Left kidney (tissue), 1 donor: ENCODE measurements at regions not wholly inside any gene's neighbourhood (a gene's known extent, or its start where the extent isn't known, plus 50 kb on each side); places are given as distances from the start of the nearest gene placed in this dataset.

Experiments
- DNase-seq: peaks from one replicate; pipeline ENCODE4 v3.0.0-alpha.2; 2013

GRCh38 chr6:14790976-14791375, 454.9 kb upstream of the JARID2 start:
- no peak for DNase-seq

DNA sequence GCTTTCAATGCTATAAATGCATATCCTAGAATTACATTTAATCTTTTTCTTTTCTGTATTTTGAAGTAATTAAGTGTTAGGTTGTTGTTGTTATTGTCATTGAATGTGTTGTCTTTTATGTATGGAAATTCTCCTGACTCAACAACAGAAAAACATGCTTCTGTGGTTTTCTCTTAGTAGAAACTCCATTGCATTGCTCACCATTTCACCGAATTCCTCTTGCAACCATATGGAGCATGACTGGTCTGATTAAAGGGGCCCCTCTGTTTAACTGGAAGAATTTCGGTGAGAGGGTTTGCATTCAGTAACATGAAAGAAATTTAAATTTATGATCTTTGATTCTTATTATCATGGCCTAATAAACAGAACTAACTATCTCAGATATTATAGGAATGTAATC, 454.3 kb upstream of the JARID2 start:
- no peak for DNase-seq

GRCh38 chr6:14792118-14792955, 453.5 kb upstream of the JARID2 start:
- no peak for DNase-seq

DNA sequence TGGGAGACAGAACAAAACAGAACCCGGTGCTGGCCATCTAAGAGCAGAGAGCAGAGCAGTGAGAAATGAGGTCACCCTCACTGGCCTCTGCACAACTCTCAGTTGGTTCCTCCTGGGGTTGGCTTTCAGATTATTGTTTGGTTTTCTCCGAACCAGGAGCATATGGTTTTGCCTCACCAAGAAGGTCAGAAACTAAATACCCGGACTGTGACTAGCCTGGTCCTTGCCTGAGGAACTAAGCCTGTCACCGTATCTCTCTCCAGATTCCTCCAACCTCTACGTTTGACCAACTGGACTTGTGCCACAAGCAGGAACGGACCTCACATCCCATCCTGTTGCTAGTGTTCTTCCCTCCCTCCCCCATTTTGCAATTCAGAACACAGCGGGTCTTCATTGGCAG, 450.4 kb upstream of the JARID2 start:
- DNase-seq = no peak

- no peak for DNase-seq
Measured at GRCh38 chr6:14796974-14797762, 448.7 kb upstream of the JARID2 start.

GRCh38 chr6:14797875-14798593, 447.8 kb upstream of the JARID2 start:
- DNase-seq = no peak

GRCh38 chr6:14798594-14798982, 447.3 kb upstream of the JARID2 start:
- DNase-seq = no peak

DNA sequence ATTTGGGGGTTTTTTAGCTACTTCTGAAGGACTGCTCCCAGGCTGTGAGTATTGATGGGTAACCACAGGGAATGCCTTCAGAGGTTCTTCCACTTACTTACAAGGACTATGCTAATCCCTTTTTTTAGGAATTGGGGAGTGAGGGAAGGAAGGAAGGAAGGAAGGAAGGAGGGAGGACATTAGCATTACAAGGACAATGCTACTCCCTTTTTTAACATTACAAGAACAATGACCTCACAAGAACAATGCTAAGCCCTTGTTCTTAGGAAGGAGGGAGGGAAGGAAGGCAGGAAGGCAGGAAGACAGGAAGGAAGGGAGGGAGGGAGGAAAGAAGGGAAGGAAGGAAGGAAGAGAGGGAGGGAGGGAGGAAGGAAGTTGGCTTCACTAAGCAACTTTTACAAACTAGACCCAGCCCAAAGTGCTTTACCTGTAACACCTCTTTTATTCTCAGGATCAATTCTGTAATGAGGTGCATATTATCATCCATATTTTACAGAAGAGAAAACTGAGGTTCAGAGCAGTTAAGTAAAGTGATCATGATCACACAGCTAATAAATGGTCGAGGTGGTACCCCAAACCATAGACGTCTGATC, 446.8 kb upstream of the JARID2 start:
- DNase-seq = no peak

DNA sequence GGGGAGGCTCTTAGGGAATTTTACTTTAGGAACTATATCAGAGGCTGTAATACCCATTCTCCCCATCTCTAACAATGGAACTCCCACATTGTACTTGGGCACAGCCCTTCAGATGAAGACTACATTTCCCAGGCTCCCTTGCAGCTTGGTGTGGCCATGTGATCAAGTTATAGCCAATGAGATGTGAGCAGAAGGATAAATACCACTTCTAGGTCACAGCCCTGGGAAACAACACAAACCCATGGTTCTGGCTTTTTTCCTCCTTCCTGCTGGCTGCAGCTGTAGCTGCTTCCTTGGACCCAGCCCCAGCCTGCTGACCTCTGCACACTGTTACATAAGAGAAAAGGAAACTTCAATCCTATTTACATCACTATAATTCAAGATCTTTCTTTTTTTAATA, 445.9 kb upstream of the JARID2 start:
- no peak for DNase-seq

DNA sequence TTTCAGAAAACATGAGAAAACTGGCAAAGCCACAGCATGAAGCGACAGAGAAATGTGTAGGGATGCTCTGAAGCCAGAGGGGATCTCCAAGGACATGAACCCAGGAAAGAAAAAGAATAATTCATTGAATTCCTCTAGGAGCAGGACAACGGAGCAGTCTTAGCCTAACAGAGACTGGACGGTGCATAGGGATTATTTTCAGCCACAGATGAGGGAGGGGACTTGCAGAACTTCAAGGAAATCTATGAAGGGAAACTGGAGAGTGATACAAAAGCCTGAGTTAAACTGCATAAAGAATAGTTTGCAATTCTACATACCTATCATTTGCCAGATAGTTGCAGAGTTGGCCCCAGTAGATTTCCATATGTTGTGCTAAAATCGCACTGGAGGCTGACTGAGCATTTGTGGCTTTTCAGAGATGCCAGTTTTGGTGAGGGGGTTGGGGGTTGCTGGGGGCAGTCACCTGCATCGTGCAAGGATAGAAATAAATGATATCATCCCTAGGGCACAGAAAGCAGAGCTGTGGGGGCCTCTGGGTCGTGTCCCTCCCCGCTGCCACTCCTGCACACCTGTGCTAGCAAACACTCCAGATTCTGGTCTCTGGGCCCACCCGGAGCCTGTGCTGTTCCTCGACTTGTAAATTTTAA, 443.2 kb upstream of the JARID2 start:
- DNase-seq = no peak

GRCh38 chr6:14804001-14804784, 441.7 kb upstream of the JARID2 start:
- DNase-seq = no peak

- peak; percentile 65 for DNase-seq
Measured at GRCh38 chr6:14804785-14805210, 441.1 kb upstream of the JARID2 start.

DNA sequence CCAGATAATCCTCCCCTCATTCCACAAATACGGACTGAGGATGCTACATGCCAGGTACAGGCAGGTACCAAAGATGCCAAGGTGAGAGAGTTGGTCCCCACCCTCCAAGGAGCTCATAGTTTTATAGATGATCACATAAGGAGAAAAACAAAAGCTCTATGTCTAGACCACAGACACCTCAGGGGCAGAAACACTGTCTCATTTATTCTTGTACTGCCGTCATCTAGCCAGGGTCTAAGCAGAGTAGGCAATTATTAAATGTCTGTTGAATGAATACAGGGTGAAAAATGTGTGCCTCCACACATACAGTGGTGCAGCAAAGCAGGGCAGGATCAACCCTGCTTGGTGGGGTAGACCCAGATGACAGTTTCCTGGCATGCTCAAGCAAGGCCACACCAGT, 439.8 kb upstream of the JARID2 start:
- DNase-seq = no peak

- no peak for DNase-seq
Measured at GRCh38 chr6:14807130-14807529, 438.7 kb upstream of the JARID2 start.

DNA sequence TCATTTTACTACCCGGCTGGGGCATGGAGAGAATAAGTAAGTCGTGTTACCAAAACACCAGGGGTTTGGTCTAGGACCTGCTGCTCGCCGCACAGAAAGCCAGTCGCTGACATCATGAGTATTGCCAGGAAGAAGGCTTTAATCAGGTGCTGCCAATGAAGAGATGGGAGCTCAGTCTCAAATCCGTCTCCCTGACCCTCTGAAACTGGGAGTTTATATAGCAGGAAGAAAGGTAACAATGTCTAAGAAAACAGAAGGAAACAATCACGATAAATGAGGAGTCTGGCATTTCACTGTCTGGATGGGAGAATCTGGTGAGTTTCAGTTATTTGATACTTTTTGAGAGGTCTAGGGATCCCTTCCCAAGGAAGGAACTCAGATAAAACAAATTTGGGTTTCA, 437.9 kb upstream of the JARID2 start:
- DNase-seq = no peak

GRCh38 chr6:14810021-14810420, 435.8 kb upstream of the JARID2 start:
- DNase-seq = no peak

DNA sequence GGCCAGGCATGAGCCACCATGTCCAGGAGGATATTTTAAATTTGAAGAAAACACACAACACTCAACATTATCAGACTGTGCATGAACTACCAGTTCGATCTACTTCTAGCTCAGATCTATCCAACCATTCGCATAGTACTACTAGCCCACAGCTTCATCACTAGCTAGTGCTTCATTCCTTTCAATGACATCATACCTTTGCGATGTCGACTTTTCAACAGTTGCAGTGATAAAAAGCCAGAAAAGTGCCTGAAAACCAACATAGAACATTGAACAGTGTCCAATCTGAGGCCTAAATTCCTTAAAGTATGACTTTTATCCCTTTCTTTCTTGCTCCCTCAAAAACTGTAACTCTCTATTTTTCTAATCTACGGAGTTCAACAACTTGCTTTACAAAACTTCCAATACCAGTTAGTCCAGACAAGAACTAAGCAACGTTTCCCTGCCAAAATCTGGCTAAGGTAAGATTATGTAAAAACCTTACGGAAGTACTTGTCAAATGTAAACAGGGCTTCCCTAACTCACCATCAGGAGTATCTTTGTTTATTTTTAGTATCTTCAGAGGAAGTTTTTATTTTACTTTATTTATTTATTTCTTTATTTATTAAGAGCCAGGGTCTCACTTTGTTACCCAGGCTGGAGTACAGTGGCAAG, 434.0 kb upstream of the JARID2 start:
- no peak for DNase-seq

DNA sequence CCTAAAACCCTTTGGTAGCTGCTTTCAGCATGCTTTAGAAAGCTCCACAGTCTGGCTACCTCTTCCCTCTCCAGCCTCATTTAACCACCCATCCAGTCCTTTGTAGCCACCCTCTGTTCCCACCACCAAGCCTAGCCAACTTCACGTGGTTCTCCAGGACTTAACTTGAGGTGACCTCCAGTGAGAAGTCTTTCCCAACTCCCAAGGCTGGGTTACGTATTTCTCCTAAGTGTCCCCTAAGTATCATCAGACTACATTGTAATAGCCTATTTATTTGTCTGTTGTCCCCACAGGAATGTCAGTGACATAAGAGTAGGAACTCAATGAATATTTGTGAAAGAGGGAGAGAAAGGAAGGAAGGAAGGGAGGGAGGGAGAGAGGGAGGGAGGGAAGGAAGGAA, 431.9 kb upstream of the JARID2 start:
- no peak for DNase-seq

- no peak for DNase-seq
Measured at GRCh38 chr6:14816116-14816859, 429.6 kb upstream of the JARID2 start.

DNA sequence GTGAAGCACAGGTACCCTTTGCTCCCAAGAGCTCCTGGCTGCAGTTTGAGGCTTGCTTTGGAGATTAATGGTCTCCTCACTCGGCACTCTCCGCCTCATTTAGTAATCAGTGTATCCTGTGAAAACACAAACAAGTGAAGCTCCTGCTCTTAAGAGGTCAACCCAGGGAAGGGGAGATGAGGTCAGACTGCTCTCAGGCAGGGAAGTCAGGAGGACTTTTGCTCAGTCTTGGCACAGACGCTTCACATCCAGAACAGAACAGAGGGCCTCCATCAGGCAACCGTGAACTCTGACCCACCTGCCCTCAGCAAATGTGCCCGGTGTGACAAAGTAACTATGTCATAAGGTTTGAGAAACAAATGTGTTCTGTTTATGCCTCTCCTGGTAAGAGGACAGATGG, 428.8 kb upstream of the JARID2 start:
- DNase-seq = no peak
